Sigmoid colon (tissue), 4 donors: ENCODE measurements at regions not wholly inside any gene's neighbourhood (a gene's known extent, or its start where the extent isn't known, plus 50 kb on each side); places are given as distances from the start of the nearest gene placed in this dataset.

Experiments
- POLR2A ChIP-seq, 2 donors: fragments of 450-650 bp; IDR thresholded peaks; one replicate each; pipeline ENCODE4 v1.6.1; 2016; ENCODE audit warnings: antibody characterized with exemption in 2 of 2, mild to moderate bottlenecking in 2 of 2, moderate library complexity in 2 of 2
- POLR2AphosphoS5 ChIP-seq, 4 donors: sonication (generic); formaldehyde crosslinking; IDR thresholded peaks; one replicate each; pipeline ENCODE4 v1.6.1; 2017; ENCODE audit warnings: antibody characterized with exemption in 4 of 4

GRCh38 chrX:125497667-125498066, 178.0 kb downstream of the TEX13C start:
- no peak for TF ChIP-seq POLR2AphosphoS5 (IDR thresholded peaks at IDR 0.05)
- TF ChIP-seq POLR2A (IDR thresholded peaks at IDR 0.05) = no peak
